BLaER1 (cell line): ENCODE measurements at regions not wholly inside any gene's neighbourhood (a gene's known extent, or its start where the extent isn't known, plus 50 kb on each side); places are given as distances from the start of the nearest gene placed in this dataset.

Experiments
- H3K27ac ChIP-seq: shearing (Covaris generic); formaldehyde crosslinking; 2 replicates; pipeline ENCODE4 v1.8.1; 2022
- H3K27me3 ChIP-seq: shearing (Covaris generic); formaldehyde crosslinking; 2 replicates; pipeline ENCODE4 v1.8.1; 2022
- H3K36me3 ChIP-seq: shearing (Covaris generic); formaldehyde crosslinking; 2 replicates; pipeline ENCODE4 v1.8.1; 2022
- H3K4me1 ChIP-seq: shearing (Covaris generic); formaldehyde crosslinking; 2 replicates; pipeline ENCODE4 v1.8.1; 2022
- H3K4me2 ChIP-seq: shearing (Covaris generic); formaldehyde crosslinking; 2 replicates; pipeline ENCODE4 v1.8.1; 2022
- H3K4me3 ChIP-seq: shearing (Covaris generic); formaldehyde crosslinking; 2 replicates; pipeline ENCODE4 v1.8.1; 2022
- H3K9ac ChIP-seq: shearing (Covaris generic); formaldehyde crosslinking; 2 replicates; pipeline ENCODE4 v1.8.1; 2022
- H3K9me3 ChIP-seq: shearing (Covaris generic); formaldehyde crosslinking; 2 replicates; pipeline ENCODE4 v1.8.1; 2022
- H4K20me1 ChIP-seq: shearing (Covaris generic); formaldehyde crosslinking; 2 replicates; pipeline ENCODE4 v1.8.1; 2022
- Cebpa-rat ChIP-seq: shearing (Covaris generic); IDR thresholded peaks from 2 replicates; pipeline ENCODE4 v1.8.1; 2022

DNA sequence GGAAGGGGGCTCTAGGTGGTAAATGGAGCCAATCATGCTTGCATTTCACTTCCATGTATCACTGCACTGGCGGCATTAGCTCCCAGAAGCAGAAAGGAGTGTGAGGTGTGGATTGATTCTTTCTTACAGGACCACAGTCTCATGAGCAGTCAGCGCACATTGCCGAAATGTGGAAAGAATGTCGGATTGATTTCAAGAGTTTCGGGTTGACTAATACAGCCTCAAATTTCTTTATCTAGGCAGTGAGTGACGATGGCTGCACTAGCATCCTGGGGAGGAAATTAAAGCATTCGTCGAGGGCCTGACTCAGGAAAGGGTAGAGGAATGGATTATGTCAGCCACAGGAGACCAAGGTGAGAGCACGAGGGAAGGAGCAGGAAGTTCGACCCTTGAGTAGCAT lies 222.8 kb upstream of the CDYL start:
- Histone ChIP-seq H3K4me1 (no peaks in the 10 kb centered on the region), H4K20me1 (no peaks in the 10 kb centered on the region), H3K27ac (no peak overlapping the region), H3K4me3 (no peak overlapping the region), H3K9ac (no peak overlapping the region), H3K27me3 (no peaks in the 10 kb centered on the region), H3K9me3 (peaks cover 10% of the 10 kb centered on the region), H3K36me3 (no peaks in the 10 kb centered on the region), H3K4me2 (no peak overlapping the region)
- TF ChIP-seq Cebpa-rat, result no peak

DNA sequence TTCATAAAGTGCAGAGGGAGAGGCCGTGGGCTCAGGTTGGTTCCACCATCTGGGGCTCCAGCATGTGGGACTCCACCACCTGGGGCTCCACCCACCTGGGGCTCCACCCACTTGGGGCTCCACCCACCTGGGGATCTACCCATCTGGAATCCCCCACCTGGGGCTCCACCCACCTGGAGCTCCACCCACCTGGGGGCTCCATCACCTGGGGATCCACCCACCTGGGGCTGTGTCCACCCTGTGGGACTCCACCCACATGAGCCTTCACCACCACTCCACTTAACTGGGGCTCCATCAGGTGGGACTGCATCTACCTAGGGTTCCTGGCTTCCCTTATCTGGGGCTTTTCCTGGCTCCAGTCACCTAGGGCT lies 226.0 kb upstream of the CDYL start:
- H3K9ac ChIP-seq, result no peak overlapping the region
- TF ChIP-seq Cebpa-rat, result no peak
- H3K9me3 ChIP-seq, result peaks cover 10% of the 10 kb centered on the region
- H3K4me1 ChIP-seq, result no peaks in the 10 kb centered on the region
- H3K4me2 ChIP-seq, result no peak overlapping the region
- no peak overlapping the region for H3K4me3 ChIP-seq
- no peaks in the 10 kb centered on the region for H4K20me1 ChIP-seq
- H3K36me3 ChIP-seq, result no peaks in the 10 kb centered on the region
- no peaks in the 10 kb centered on the region for H3K27me3 ChIP-seq
- no peak overlapping the region for H3K27ac ChIP-seq

- H3K9me3 ChIP-seq, result peaks cover 10% of the 10 kb centered on the region
- no peak overlapping the region for H3K4me2 ChIP-seq
- H4K20me1 ChIP-seq, result no peaks in the 10 kb centered on the region
- no peaks in the 10 kb centered on the region for H3K4me1 ChIP-seq
- no peaks in the 10 kb centered on the region for H3K36me3 ChIP-seq
- H3K27me3 ChIP-seq, result no peaks in the 10 kb centered on the region
- no peak overlapping the region for H3K4me3 ChIP-seq
- no peak overlapping the region for H3K9ac ChIP-seq
- H3K27ac ChIP-seq, result no peak overlapping the region
- no peak for TF ChIP-seq Cebpa-rat
These were observed 226.5 kb upstream of the CDYL start for GRCh38 chr6:4549556-4550226.

DNA sequence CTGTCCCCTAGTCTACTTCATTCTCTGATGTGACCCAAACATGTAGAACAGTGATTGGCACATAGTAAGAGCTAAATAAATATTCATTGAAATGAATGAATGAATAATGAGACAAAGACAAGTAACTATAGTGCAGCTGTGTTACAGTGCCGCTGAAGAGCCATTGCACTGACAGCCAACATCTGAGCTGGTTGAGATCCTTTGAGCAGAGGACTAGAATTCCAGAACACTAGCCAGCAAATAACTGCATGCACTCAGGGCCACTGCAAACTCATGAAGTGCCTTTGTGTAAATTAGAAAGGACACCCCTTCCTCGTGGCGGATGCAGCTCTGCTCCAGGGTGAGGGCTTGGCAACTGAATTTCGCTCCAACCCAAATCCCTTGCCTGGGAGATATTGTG lies 230.3 kb upstream of the CDYL start:
- Histone ChIP-seq H3K4me1 (no peaks in the 10 kb centered on the region), H3K9ac (no peak overlapping the region), H3K36me3 (no peaks in the 10 kb centered on the region), H3K4me3 (no peak overlapping the region), H3K4me2 (no peak overlapping the region), H3K9me3 (peaks cover 10% of the 10 kb centered on the region), H3K27me3 (no peaks in the 10 kb centered on the region), H4K20me1 (no peaks in the 10 kb centered on the region), H3K27ac (no peak overlapping the region)
- no peak for TF ChIP-seq Cebpa-rat

DNA sequence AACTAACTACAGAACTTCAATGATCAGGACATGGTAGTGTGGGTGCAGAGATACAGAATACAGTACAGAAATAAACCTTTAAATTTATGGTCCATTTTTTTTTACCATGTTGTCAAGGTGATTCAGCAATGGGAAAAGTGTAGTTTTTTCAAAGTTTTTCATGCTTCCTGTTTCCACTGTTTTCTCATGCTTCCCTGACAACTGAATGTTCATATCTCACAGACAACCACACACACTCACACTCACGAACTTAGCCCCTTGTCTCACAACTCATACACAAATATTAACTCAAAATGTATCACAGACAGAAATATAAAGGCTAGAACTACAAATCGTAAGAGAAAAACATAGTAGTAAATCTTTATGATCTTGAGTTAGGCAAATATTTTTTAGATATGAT lies 232.6 kb upstream of the CDYL start:
- H3K9ac ChIP-seq, result no peak overlapping the region
- H3K27me3 ChIP-seq, result no peaks in the 10 kb centered on the region
- TF ChIP-seq Cebpa-rat, result no peak
- H3K4me3 ChIP-seq, result no peak overlapping the region
- no peak overlapping the region for H3K4me2 ChIP-seq
- H3K9me3 ChIP-seq, result no peaks in the 10 kb centered on the region
- H3K36me3 ChIP-seq, result no peaks in the 10 kb centered on the region
- no peak overlapping the region for H3K27ac ChIP-seq
- no peaks in the 10 kb centered on the region for H3K4me1 ChIP-seq
- no peaks in the 10 kb centered on the region for H4K20me1 ChIP-seq

- TF ChIP-seq Cebpa-rat, result no peak
- H3K4me1 ChIP-seq, result no peaks in the 10 kb centered on the region
- no peak overlapping the region for H3K4me2 ChIP-seq
- no peaks in the 10 kb centered on the region for H3K27me3 ChIP-seq
- H3K9me3 ChIP-seq, result no peaks in the 10 kb centered on the region
- no peaks in the 10 kb centered on the region for H3K36me3 ChIP-seq
- H3K9ac ChIP-seq, result no peak overlapping the region
- H3K27ac ChIP-seq, result no peak overlapping the region
- H4K20me1 ChIP-seq, result no peaks in the 10 kb centered on the region
- no peak overlapping the region for H3K4me3 ChIP-seq
These were observed 242.6 kb upstream of the CDYL start for GRCh38 chr6:4533576-4533975.

DNA sequence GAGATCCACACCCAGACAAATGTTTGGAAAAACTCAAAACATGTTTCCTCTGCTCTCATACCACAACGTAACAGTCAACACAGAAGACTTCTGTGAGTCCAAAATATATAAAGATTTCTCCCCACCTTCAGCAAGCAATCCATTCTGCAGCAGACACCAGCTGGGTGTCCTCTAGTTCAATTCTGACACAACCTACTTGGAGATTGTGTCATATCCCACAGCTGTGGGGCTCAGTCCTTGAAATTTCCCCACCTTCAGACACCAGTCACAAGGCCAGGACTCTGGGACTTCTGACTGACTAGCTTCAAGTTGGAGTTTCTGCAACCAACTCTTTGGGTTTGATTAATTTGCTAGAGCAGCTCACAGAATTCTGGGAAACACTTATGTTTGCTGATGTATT lies 244.8 kb upstream of the CDYL start:
- TF ChIP-seq Cebpa-rat, result no peak
- Histone ChIP-seq H3K9ac (no peak overlapping the region), H3K36me3 (no peaks in the 10 kb centered on the region), H3K27ac (no peak overlapping the region), H3K4me3 (no peak overlapping the region), H3K4me2 (no peak overlapping the region), H4K20me1 (no peaks in the 10 kb centered on the region), H3K4me1 (no peaks in the 10 kb centered on the region), H3K27me3 (no peaks in the 10 kb centered on the region), H3K9me3 (no peaks in the 10 kb centered on the region)

GRCh38 chr6:4522453-4522852 lies 253.8 kb upstream of the CDYL start:
- Histone ChIP-seq H3K27me3 (no peaks in the 10 kb centered on the region), H3K9ac (no peak overlapping the region), H3K9me3 (no peaks in the 10 kb centered on the region), H3K4me3 (no peak overlapping the region), H3K27ac (no peak overlapping the region), H4K20me1 (no peaks in the 10 kb centered on the region), H3K4me2 (no peak overlapping the region), H3K36me3 (no peaks in the 10 kb centered on the region), H3K4me1 (no peaks in the 10 kb centered on the region)
- TF ChIP-seq Cebpa-rat, result no peak

GRCh38 chr6:4521070-4521469 lies 255.1 kb upstream of the CDYL start:
- no peaks in the 10 kb centered on the region for H4K20me1 ChIP-seq
- no peaks in the 10 kb centered on the region for H3K27me3 ChIP-seq
- H3K4me2 ChIP-seq, result no peak overlapping the region
- H3K4me3 ChIP-seq, result no peak overlapping the region
- H3K27ac ChIP-seq, result no peak overlapping the region
- TF ChIP-seq Cebpa-rat, result no peak
- no peak overlapping the region for H3K9ac ChIP-seq
- no peaks in the 10 kb centered on the region for H3K9me3 ChIP-seq
- H3K4me1 ChIP-seq, result no peaks in the 10 kb centered on the region
- H3K36me3 ChIP-seq, result no peaks in the 10 kb centered on the region

- H3K27me3 ChIP-seq, result no peaks in the 10 kb centered on the region
- H3K4me3 ChIP-seq, result no peak overlapping the region
- TF ChIP-seq Cebpa-rat, result no peak
- H3K9me3 ChIP-seq, result no peaks in the 10 kb centered on the region
- no peaks in the 10 kb centered on the region for H4K20me1 ChIP-seq
- H3K36me3 ChIP-seq, result no peaks in the 10 kb centered on the region
- no peaks in the 10 kb centered on the region for H3K4me1 ChIP-seq
- H3K9ac ChIP-seq, result no peak overlapping the region
- H3K4me2 ChIP-seq, result no peak overlapping the region
- H3K27ac ChIP-seq, result no peak overlapping the region
These were observed 257.7 kb upstream of the CDYL start for GRCh38 chr6:4518506-4518905.

GRCh38 chr6:4516206-4516605 lies 260.0 kb upstream of the CDYL start:
- Histone ChIP-seq H3K4me1 (no peaks in the 10 kb centered on the region), H3K4me3 (no peak overlapping the region), H4K20me1 (no peaks in the 10 kb centered on the region), H3K9me3 (no peaks in the 10 kb centered on the region), H3K27me3 (no peaks in the 10 kb centered on the region), H3K9ac (no peak overlapping the region), H3K36me3 (no peaks in the 10 kb centered on the region), H3K27ac (no peak overlapping the region), H3K4me2 (no peak overlapping the region)
- TF ChIP-seq Cebpa-rat, result no peak
